ENCODE measurements at regions not wholly inside any gene's neighbourhood (a gene's known extent, or its start where the extent isn't known, plus 50 kb on each side); places are given as distances from the start of the nearest gene placed in this dataset.

- DNase-seq = no peak
Observed at GRCh38 chr11:134677397-134677822, 265.4 kb upstream of the B3GAT1 start.

GRCh38 chr11:134676516-134677287 lies 264.7 kb upstream of the B3GAT1 start:
- DNase-seq = no peak

- no peak for DNase-seq
Observed at GRCh38 chr11:134675983-134676382, 263.9 kb upstream of the B3GAT1 start.

- DNase-seq = no peak
Observed at GRCh38 chr11:134674974-134675373, 262.9 kb upstream of the B3GAT1 start.

- no peak for DNase-seq
Observed at GRCh38 chr11:134670961-134671370, 258.9 kb upstream of the B3GAT1 start.

- DNase-seq = no peak
Observed at GRCh38 chr11:134670247-134670782, 258.3 kb upstream of the B3GAT1 start.

GRCh38 chr11:134669796-134670195 lies 257.8 kb upstream of the B3GAT1 start:
- DNase-seq = no peak

GRCh38 chr11:134668796-134669195 lies 256.8 kb upstream of the B3GAT1 start:
- DNase-seq = no peak

- DNase-seq = no peak
Observed at GRCh38 chr11:134668076-134668475, 256.0 kb upstream of the B3GAT1 start.

- no peak for DNase-seq
Observed at GRCh38 chr11:134667505-134667904, 255.5 kb upstream of the B3GAT1 start.

GRCh38 chr11:134667175-134667500 lies 255.1 kb upstream of the B3GAT1 start:
- no peak for DNase-seq

GRCh38 chr11:134666273-134667174 lies 254.5 kb upstream of the B3GAT1 start:
- DNase-seq = no peak

GRCh38 chr11:134665571-134666270 lies 253.7 kb upstream of the B3GAT1 start:
- DNase-seq = no peak

GRCh38 chr11:134665188-134665535 lies 253.1 kb upstream of the B3GAT1 start:
- no peak for DNase-seq

- DNase-seq = no peak
Observed at GRCh38 chr11:134664447-134665187, 252.6 kb upstream of the B3GAT1 start.

GRCh38 chr11:134663506-134664313 lies 251.7 kb upstream of the B3GAT1 start:
- no peak for DNase-seq

GRCh38 chr11:134662629-134663360 lies 250.8 kb upstream of the B3GAT1 start:
- no peak for DNase-seq

GRCh38 chr11:134661660-134662059 lies 249.6 kb upstream of the B3GAT1 start:
- DNase-seq = no peak

- no peak for DNase-seq
Observed at GRCh38 chr11:134660416-134660815, 248.4 kb upstream of the B3GAT1 start.

- no peak for DNase-seq
Observed at GRCh38 chr11:134659882-134660281, 247.8 kb upstream of the B3GAT1 start.
